HG03025 (cell line): ENCODE measurements at regions not wholly inside any gene's neighbourhood (a gene's known extent, or its start where the extent isn't known, plus 50 kb on each side); places are given as distances from the start of the nearest gene placed in this dataset.

ENCODE experiments used
- ATAC-seq: cut with Tn5 transposase; IDR thresholded peaks from one replicate; pipeline ENCODE4 v1.9.1; 2021; ENCODE audit warnings: mild to moderate bottlenecking, moderate library complexity; ENCODE audit not compliant: unreplicated experiment, low FRiP score

- no peak for ATAC-seq
These were observed 1094.0 kb upstream of the B3GALT2 start for GRCh38 chr1:194280463-194280862.

- peak; percentile 97 for ATAC-seq
These were observed 1093.6 kb upstream of the B3GALT2 start for GRCh38 chr1:194279975-194280374.

GRCh38 chr1:194277927-194278326, 1091.5 kb upstream of the B3GALT2 start:
- ATAC-seq: no peak

GRCh38 chr1:194273660-194274059, 1087.2 kb upstream of the B3GALT2 start:
- ATAC-seq: no peak

GRCh38 chr1:194268839-194269238, 1082.4 kb upstream of the B3GALT2 start:
- no peak for ATAC-seq

GRCh38 chr1:194267021-194267420, 1080.6 kb upstream of the B3GALT2 start:
- no peak for ATAC-seq

- no peak for ATAC-seq
These were observed 1069.6 kb upstream of the B3GALT2 start for GRCh38 chr1:194256010-194256409.

GRCh38 chr1:194252199-194252598, 1065.8 kb upstream of the B3GALT2 start:
- no peak for ATAC-seq

- ATAC-seq: no peak
These were observed 1054.8 kb upstream of the B3GALT2 start for GRCh38 chr1:194241215-194241614.

- ATAC-seq: no peak
These were observed 1046.7 kb upstream of the B3GALT2 start for GRCh38 chr1:194233069-194233468.

- no peak for ATAC-seq
These were observed 1044.1 kb upstream of the B3GALT2 start for GRCh38 chr1:194230351-194231144.

- no peak for ATAC-seq
These were observed 1042.0 kb upstream of the B3GALT2 start for GRCh38 chr1:194228427-194228826.

- no peak for ATAC-seq
These were observed 1040.7 kb upstream of the B3GALT2 start for GRCh38 chr1:194227161-194227560.

GRCh38 chr1:194225821-194226220, 1039.4 kb upstream of the B3GALT2 start:
- peak; percentile 97 for ATAC-seq

- no peak for ATAC-seq
These were observed 1037.2 kb upstream of the B3GALT2 start for GRCh38 chr1:194223596-194223995.

- ATAC-seq: no peak
These were observed 1029.0 kb upstream of the B3GALT2 start for GRCh38 chr1:194215448-194215847.

- no peak for ATAC-seq
These were observed 1028.3 kb upstream of the B3GALT2 start for GRCh38 chr1:194214735-194215134.

- ATAC-seq: no peak
These were observed 1023.5 kb upstream of the B3GALT2 start for GRCh38 chr1:194209920-194210319.

GRCh38 chr1:194208674-194209073, 1022.3 kb upstream of the B3GALT2 start:
- no peak for ATAC-seq

GRCh38 chr1:194196562-194196961, 1010.1 kb upstream of the B3GALT2 start:
- ATAC-seq: no peak

- no peak for ATAC-seq
These were observed 1008.3 kb upstream of the B3GALT2 start for GRCh38 chr1:194194724-194195123.

GRCh38 chr1:194184974-194185373, 998.6 kb upstream of the B3GALT2 start:
- ATAC-seq: no peak

GRCh38 chr1:194184425-194184824, 998.0 kb upstream of the B3GALT2 start:
- no peak for ATAC-seq
